ENCODE measurements at regions not wholly inside any gene's neighbourhood (a gene's known extent, or its start where the extent isn't known, plus 50 kb on each side); places are given as distances from the start of the nearest gene placed in this dataset.

DNA sequence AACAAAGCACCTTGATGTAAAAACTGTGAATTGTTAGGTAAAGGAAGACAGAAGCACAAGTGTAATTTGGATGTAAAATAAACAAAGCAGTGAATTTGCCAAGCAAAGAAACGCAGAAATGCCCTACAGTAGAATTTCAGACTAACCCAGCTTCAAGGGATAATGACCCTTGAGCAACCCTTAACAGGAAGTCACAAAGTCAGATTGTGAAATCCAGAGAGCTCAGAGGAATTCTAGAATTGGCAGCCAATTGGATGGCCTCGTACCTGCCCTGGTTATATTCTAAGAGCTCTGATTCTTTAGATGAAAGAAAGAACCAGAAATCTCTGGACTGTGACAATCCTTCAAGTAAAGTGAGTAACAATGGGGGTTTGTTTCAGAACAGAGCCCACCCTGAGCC is 152.7 kb upstream of the CHRM3 start:
- TF ChIP-seq EZH2 (IDR thresholded peaks at IDR 0.05; ENCODE audit: borderline replicate concordance, insufficient read depth, low read depth, low read length, poor library complexity, severe bottlenecking), result no peak
- TF ChIP-seq, protein P1, sequence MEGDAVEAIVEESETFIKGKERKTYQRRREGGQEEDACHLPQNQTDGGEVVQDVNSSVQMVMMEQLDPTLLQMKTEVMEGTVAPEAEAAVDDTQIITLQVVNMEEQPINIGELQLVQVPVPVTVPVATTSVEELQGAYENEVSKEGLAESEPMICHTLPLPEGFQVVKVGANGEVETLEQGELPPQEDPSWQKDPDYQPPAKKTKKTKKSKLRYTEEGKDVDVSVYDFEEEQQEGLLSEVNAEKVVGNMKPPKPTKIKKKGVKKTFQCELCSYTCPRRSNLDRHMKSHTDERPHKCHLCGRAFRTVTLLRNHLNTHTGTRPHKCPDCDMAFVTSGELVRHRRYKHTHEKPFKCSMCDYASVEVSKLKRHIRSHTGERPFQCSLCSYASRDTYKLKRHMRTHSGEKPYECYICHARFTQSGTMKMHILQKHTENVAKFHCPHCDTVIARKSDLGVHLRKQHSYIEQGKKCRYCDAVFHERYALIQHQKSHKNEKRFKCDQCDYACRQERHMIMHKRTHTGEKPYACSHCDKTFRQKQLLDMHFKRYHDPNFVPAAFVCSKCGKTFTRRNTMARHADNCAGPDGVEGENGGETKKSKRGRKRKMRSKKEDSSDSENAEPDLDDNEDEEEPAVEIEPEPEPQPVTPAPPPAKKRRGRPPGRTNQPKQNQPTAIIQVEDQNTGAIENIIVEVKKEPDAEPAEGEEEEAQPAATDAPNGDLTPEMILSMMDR (IDR thresholded peaks at IDR 0.05), result no peak
- no peaks in the 10 kb centered on the region for H3K9me3 Mint-ChIP-seq (ENCODE audit: insufficient read depth)
- ChIA-PET POLR2A (no interaction called here), CTCF (no interaction called here)
- H3K4me3 ChIP-seq (ENCODE audit: control extremely low read depth in 1 of 5, extremely low read depth in 1 of 5, insufficient read depth in 1 of 5, low read depth in 2 of 5, low read length in 4 of 5), result no peak overlapping the region
- no peaks in the 10 kb centered on the region for H3K27me3 ChIP-seq (replicated peaks in 1 of 4; ENCODE audit: control extremely low read depth in 1 of 4, control insufficient read depth in 3 of 4, insufficient read depth in 4 of 4, low read length in 3 of 4)
- no peaks in the 10 kb centered on the region for H3K4me1 ChIP-seq (ENCODE audit: control insufficient read depth in 2 of 2, insufficient read depth in 2 of 2, low read length in 2 of 2)
- H2AFZ ChIP-seq (ENCODE audit: insufficient read depth, low read depth, low read length, poor library complexity, severe bottlenecking), result no peak overlapping the region
- no peaks in the 10 kb centered on the region for H3K27me3 Mint-ChIP-seq
- WGBS (ENCODE audit: insufficient coverage), result 78% methylated on average over 1 of the region's 2 CpGs
- no peak overlapping the region for H3K4me3 Mint-ChIP-seq
- no peaks in the 10 kb centered on the region for H3K9me3 ChIP-seq (ENCODE audit: control extremely low read depth in 1 of 3, control insufficient read depth in 2 of 3, insufficient read depth in 1 of 3, low read length in 2 of 3)
- H3K36me3 ChIP-seq (replicated peaks in 1 of 2; ENCODE audit: control extremely low read depth in 1 of 2, control insufficient read depth in 1 of 2, extremely low read depth in 1 of 2, insufficient read depth in 2 of 2, low read length in 1 of 2), result no peaks in the 10 kb centered on the region
- no peak overlapping the region for H3K9ac ChIP-seq (ENCODE audit: low read length)
- no peak for DNase-seq
- intact Hi-C loops (cut with micrococcal nuclease), result no loop called here
- no peaks in the 10 kb centered on the region for H4K20me1 ChIP-seq (ENCODE audit: control insufficient read depth, insufficient read depth, low read length, poor library complexity, severe bottlenecking)
- no peak overlapping the region for H3K27ac Mint-ChIP-seq
- no peak overlapping the region for H3K4me2 ChIP-seq (replicated peaks; ENCODE audit: low read depth, low read length, poor library complexity, severe bottlenecking)
- ATAC-seq (ENCODE audit: low read depth), result no peak
- no peaks in the 10 kb centered on the region for H3K4me1 Mint-ChIP-seq
- H3K27ac ChIP-seq (ENCODE audit: low read length in 2 of 2), result no peak overlapping the region
- H3K79me2 ChIP-seq (ENCODE audit: control insufficient read depth, insufficient read depth, low read length), result no peaks in the 10 kb centered on the region

DNA sequence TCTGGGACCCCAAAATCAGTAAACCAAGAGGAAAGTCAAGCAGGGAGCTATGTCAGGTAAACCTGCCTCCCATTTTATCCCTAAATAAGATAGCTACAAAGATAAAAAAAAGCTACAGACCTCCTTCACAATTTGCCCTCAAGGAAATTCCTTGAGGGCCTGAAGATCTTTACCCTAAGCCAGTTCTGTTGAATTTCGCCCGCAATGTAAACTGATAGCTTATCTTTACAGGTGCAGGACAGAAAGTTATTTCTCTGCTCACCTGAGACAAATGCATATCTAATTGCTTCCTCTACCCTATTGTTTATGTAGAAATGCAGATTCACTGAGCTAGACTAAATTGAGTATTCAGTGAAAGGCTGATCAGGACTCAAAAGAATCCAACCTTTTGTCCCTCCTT is 153.4 kb upstream of the CHRM3 start:
- no CpG with 5 or more reads among the region's 2 CpGs for WGBS (ENCODE audit: insufficient coverage)
- no peaks in the 10 kb centered on the region for H3K9me3 Mint-ChIP-seq (ENCODE audit: insufficient read depth)
- no peaks in the 10 kb centered on the region for H3K4me1 ChIP-seq (ENCODE audit: control insufficient read depth in 2 of 2, insufficient read depth in 2 of 2, low read length in 2 of 2)
- no peak overlapping the region for H3K4me3 ChIP-seq (ENCODE audit: control extremely low read depth in 1 of 5, extremely low read depth in 1 of 5, insufficient read depth in 1 of 5, low read depth in 2 of 5, low read length in 4 of 5)
- H4K20me1 ChIP-seq (ENCODE audit: control insufficient read depth, insufficient read depth, low read length, poor library complexity, severe bottlenecking), result no peaks in the 10 kb centered on the region
- no peak overlapping the region for H3K27ac ChIP-seq (ENCODE audit: low read length in 2 of 2)
- no peak overlapping the region for H3K4me2 ChIP-seq (replicated peaks; ENCODE audit: low read depth, low read length, poor library complexity, severe bottlenecking)
- H3K79me2 ChIP-seq (ENCODE audit: control insufficient read depth, insufficient read depth, low read length), result no peaks in the 10 kb centered on the region
- H3K9me3 ChIP-seq (ENCODE audit: control extremely low read depth in 1 of 3, control insufficient read depth in 2 of 3, insufficient read depth in 1 of 3, low read length in 2 of 3), result no peaks in the 10 kb centered on the region
- no peak overlapping the region for H3K27ac Mint-ChIP-seq
- no peaks in the 10 kb centered on the region for H3K27me3 ChIP-seq (replicated peaks in 1 of 4; ENCODE audit: control extremely low read depth in 1 of 4, control insufficient read depth in 3 of 4, insufficient read depth in 4 of 4, low read length in 3 of 4)
- POLR2A ChIA-PET, result no interaction called here
- intact Hi-C loops (cut with micrococcal nuclease), result no loop called here
- no peaks in the 10 kb centered on the region for H3K36me3 ChIP-seq (replicated peaks in 1 of 2; ENCODE audit: control extremely low read depth in 1 of 2, control insufficient read depth in 1 of 2, extremely low read depth in 1 of 2, insufficient read depth in 2 of 2, low read length in 1 of 2)
- TF ChIP-seq, protein P1 (IDR thresholded peaks at IDR 0.05), result no peak
- no peak for TF ChIP-seq EZH2 (IDR thresholded peaks at IDR 0.05; ENCODE audit: borderline replicate concordance, insufficient read depth, low read depth, low read length, poor library complexity, severe bottlenecking)
- H3K4me1 Mint-ChIP-seq, result no peaks in the 10 kb centered on the region
- CTCF ChIA-PET, result no interaction called here
- DNase-seq (no peak), ATAC-seq (ENCODE audit: low read depth) (no peak)
- no peak overlapping the region for H3K9ac ChIP-seq (ENCODE audit: low read length)
- H2AFZ ChIP-seq (ENCODE audit: insufficient read depth, low read depth, low read length, poor library complexity, severe bottlenecking), result no peak overlapping the region
- no peaks in the 10 kb centered on the region for H3K27me3 Mint-ChIP-seq
- no peak overlapping the region for H3K4me3 Mint-ChIP-seq

Data from B cell (primary cell).